ENCODE measurements at regions not wholly inside any gene's neighbourhood (a gene's known extent, or its start where the extent isn't known, plus 50 kb on each side); places are given as distances from the start of the nearest gene placed in this dataset.

DNA sequence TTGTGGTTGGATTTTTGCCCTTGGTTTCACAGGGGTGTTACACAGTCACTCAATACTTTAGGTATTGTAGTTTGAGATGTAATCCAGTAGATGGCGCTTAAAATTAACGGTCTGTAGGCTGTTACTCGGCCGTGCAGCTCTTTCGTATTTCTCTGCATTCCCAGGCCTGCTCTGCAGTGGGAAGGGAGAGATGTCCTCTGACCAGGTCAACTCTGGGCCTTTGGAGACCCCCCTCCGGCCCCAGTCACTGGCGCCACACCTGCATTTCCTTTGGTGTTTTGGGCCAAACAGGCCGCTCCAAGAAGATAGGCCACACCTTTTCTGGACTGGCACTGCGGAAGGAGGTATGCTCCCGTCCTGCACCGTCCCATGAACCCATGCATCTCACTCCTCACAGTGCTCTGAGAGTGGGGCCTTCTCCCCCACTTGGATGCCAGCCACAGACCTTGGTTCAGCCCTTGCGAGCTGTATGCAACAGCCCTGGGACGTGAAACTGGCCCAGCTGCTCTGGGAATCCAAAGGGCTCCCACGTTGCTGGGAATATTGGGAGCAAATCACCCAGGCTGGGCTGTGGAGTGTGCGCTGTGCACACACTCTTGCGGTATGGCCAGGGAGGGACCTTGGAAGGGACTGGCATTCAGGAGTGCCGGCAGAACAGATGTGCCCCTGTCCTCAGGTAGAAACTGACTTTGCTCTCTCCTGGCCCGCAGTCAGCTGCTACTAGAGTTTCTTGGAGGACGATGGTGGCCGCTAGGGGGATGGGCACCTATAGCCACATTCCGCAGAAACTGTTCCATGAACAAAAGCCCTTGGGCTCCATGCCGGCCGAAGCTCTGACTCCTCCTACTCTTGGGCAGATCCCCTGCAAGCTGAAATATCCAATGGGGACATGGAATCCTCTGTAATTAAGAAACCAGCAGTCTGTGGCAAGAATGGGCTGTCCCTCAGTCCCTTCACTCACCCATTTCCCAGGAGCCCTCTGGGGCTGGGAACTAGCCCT, 410.5 kb upstream of the CADM2 start:
- Histone ChIP-seq H3K4me3 (no peak overlapping the region), H3K4me1 (peaks cover 0 to 4% (median 0%) of the 10 kb centered on the region in 4 donors), H3K36me3 (no peaks in the 10 kb centered on the region), H3K27me3 (no peaks in the 10 kb centered on the region), H3K9me3 (peaks cover 0 to 1% (median 0%) of the 10 kb centered on the region in 4 donors), H3K27ac (no peak overlapping the region)
- peak; percentile 52 for DNase-seq
- intact Hi-C loops (cut with DNase I) = loop anchor here (2.0 kb wide), 1 partner anchor 1027 kb away; no protein-coding TSS in a partner anchor
- TF ChIP-seq EP300 (IDR thresholded peaks at IDR 0.05) (no peak), POLR2A (IDR thresholded peaks at IDR 0.05) (no peak), POLR2AphosphoS5 (IDR thresholded peaks at IDR 0.05) (no peak)
- TF ChIP-seq, protein P1, sequence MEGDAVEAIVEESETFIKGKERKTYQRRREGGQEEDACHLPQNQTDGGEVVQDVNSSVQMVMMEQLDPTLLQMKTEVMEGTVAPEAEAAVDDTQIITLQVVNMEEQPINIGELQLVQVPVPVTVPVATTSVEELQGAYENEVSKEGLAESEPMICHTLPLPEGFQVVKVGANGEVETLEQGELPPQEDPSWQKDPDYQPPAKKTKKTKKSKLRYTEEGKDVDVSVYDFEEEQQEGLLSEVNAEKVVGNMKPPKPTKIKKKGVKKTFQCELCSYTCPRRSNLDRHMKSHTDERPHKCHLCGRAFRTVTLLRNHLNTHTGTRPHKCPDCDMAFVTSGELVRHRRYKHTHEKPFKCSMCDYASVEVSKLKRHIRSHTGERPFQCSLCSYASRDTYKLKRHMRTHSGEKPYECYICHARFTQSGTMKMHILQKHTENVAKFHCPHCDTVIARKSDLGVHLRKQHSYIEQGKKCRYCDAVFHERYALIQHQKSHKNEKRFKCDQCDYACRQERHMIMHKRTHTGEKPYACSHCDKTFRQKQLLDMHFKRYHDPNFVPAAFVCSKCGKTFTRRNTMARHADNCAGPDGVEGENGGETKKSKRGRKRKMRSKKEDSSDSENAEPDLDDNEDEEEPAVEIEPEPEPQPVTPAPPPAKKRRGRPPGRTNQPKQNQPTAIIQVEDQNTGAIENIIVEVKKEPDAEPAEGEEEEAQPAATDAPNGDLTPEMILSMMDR (IDR thresholded peaks at IDR 0.05) = peak in 1 of 4 experiments; percentile 40
- WGBS, 2 donors = 50 to 61% methylated on average over 23 of the region's 23 CpGs

DNA sequence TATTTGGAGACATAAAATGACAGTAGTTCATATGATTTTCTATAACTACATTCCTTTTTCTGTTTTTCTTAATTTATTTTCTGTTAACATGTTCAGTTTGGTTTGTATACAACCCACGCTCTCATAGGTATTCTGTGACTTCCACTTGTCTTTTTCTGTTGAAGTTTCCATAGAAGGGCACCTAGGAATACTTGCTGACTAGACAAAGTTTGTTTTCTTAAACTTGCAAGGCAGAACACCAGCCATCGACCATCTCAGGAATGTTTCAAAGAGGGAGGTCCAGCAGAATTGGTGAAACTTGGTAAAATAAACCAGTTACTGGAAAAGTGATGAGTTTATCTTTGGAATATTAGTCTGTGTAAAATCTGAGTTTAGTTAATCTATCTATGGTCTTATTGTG, 403.2 kb upstream of the CADM2 start:
- H3K4me3 ChIP-seq = no peak overlapping the region
- TF ChIP-seq POLR2AphosphoS5 (IDR thresholded peaks at IDR 0.05) (no peak), POLR2A (IDR thresholded peaks at IDR 0.05) (no peak), EP300 (IDR thresholded peaks at IDR 0.05) (no peak)
- TF ChIP-seq, protein P1 (IDR thresholded peaks at IDR 0.05) = no peak
- no peaks in the 10 kb centered on the region for H3K27me3 ChIP-seq
- H3K36me3 ChIP-seq = no peaks in the 10 kb centered on the region
- H3K4me1 ChIP-seq = no peaks in the 10 kb centered on the region
- no peaks in the 10 kb centered on the region for H3K9me3 ChIP-seq
- 51 to 76% methylated on average over 2 of the region's 2 CpGs for WGBS, 2 donors
- no peak for DNase-seq
- intact Hi-C loops (cut with DNase I) = no loop called here
- no peak overlapping the region for H3K27ac ChIP-seq

DNA sequence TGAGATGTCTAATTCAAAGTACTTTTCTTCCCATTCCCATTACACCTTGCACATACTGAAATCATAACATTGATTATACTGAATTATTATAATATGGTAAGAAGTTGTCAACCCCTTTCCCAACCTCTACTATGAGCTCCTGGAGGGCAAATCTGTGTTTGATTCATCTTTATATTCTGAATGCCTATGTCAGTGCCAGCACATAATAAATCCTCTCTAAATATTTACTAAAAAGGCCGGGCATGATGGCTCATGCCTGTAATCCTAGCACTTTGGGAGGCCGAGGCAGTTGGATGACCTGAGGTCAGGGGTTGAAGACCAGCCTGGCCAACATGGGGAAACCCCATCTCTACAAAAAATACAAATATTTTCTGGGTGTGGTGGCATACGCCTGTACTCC, 392.5 kb upstream of the CADM2 start:
- DNase-seq = no peak
- 43 to 72% methylated on average over 3 of the region's 3 CpGs for WGBS, 2 donors
- H3K36me3 ChIP-seq = no peaks in the 10 kb centered on the region
- no peaks in the 10 kb centered on the region for H3K9me3 ChIP-seq
- H3K4me1 ChIP-seq = no peaks in the 10 kb centered on the region
- intact Hi-C loops (cut with DNase I) = no loop called here
- H3K27me3 ChIP-seq = no peaks in the 10 kb centered on the region
- no peak overlapping the region for H3K27ac ChIP-seq
- H3K4me3 ChIP-seq = no peak overlapping the region
- TF ChIP-seq POLR2AphosphoS5 (IDR thresholded peaks at IDR 0.05) (no peak), EP300 (IDR thresholded peaks at IDR 0.05) (no peak), POLR2A (IDR thresholded peaks at IDR 0.05) (no peak)
- TF ChIP-seq, protein P1 (IDR thresholded peaks at IDR 0.05) = no peak

DNA sequence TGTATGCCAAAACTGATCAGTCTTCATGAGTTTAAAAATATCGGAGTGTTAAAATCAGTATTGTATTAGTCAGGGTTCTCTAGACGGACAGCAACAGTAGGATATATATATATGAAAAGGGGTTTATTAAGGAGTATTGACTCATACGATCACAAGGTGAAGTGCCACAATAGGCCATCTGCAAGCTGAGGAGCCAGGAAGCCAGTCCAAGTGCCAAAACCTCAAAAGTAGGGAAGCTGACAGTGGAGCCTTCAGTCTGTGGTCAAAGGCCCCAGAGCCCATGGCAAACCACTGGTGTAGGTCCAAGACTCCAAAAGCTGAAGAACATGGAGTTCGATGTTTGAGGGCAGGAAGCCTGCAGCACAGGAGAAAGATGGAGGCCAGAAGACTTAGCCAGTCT, 391.0 kb upstream of the CADM2 start:
- DNase-seq = no peak
- 88 to 92% methylated on average over 4 of the region's 4 CpGs for WGBS, 2 donors
- no peaks in the 10 kb centered on the region for H3K27me3 ChIP-seq
- TF ChIP-seq EP300 (IDR thresholded peaks at IDR 0.05) (no peak), POLR2AphosphoS5 (IDR thresholded peaks at IDR 0.05) (no peak), POLR2A (IDR thresholded peaks at IDR 0.05) (no peak)
- TF ChIP-seq, protein P1 (IDR thresholded peaks at IDR 0.05) = no peak
- no peak overlapping the region for H3K4me3 ChIP-seq
- H3K27ac ChIP-seq = no peak overlapping the region
- no peaks in the 10 kb centered on the region for H3K9me3 ChIP-seq
- no peaks in the 10 kb centered on the region for H3K4me1 ChIP-seq
- intact Hi-C loops (cut with DNase I) = no loop called here
- H3K36me3 ChIP-seq = no peaks in the 10 kb centered on the region

Measured in sigmoid colon (tissue), 6 donors.